ENCODE measurements at regions not wholly inside any gene's neighbourhood (a gene's known extent, or its start where the extent isn't known, plus 50 kb on each side); places are given as distances from the start of the nearest gene placed in this dataset.

- no peak overlapping the region for H3K27ac ChIP-seq (replicated peaks)
- no peak for DNase-seq (ENCODE audit: low read depth in 1 of 2, low spot score in 1 of 2)
- no peaks in the 10 kb centered on the region for H3K27me3 ChIP-seq (ENCODE audit: insufficient read depth, poor library complexity, severe bottlenecking)
- TF ChIP-seq GABPA (IDR thresholded peaks at IDR 0.05; ENCODE audit: low read depth) (no peak), SPI1 (IDR thresholded peaks at IDR 0.05; ENCODE audit: borderline replicate concordance, low read depth) (no peak), POLR2AphosphoS5 (IDR thresholded peaks at IDR 0.05; ENCODE audit: low read depth) (no peak), REST (IDR thresholded peaks at IDR 0.05; ENCODE audit: insufficient replicate concordance, low read depth) (no peak), CTCF (IDR thresholded peaks at IDR 0.05; ENCODE audit: insufficient read depth, low read length) (no peak)
- H3K4me3 ChIP-seq (replicated peaks; ENCODE audit: insufficient read depth, low read length), result no peak overlapping the region
These were observed 60.7 kb upstream of the CREB3L1 start for GRCh38 chr11:46216765-46217089.

GRCh38 chr11:46216019-46216764 is 61.3 kb upstream of the CREB3L1 start:
- DNase-seq (ENCODE audit: low read depth in 1 of 2, low spot score in 1 of 2), result no peak
- H3K27me3 ChIP-seq (ENCODE audit: insufficient read depth, poor library complexity, severe bottlenecking), result no peaks in the 10 kb centered on the region
- H3K27ac ChIP-seq (replicated peaks), result no peak overlapping the region
- H3K4me3 ChIP-seq (replicated peaks; ENCODE audit: insufficient read depth, low read length), result no peak overlapping the region
- TF ChIP-seq SPI1 (IDR thresholded peaks at IDR 0.05; ENCODE audit: borderline replicate concordance, low read depth), result no peak
- TF ChIP-seq REST (IDR thresholded peaks at IDR 0.05; ENCODE audit: insufficient replicate concordance, low read depth), result no peak
- no peak for TF ChIP-seq GABPA (IDR thresholded peaks at IDR 0.05; ENCODE audit: low read depth)
- TF ChIP-seq POLR2AphosphoS5 (IDR thresholded peaks at IDR 0.05; ENCODE audit: low read depth), result no peak
- no peak for TF ChIP-seq CTCF (IDR thresholded peaks at IDR 0.05; ENCODE audit: insufficient read depth, low read length)

- H3K27me3 ChIP-seq (ENCODE audit: insufficient read depth, poor library complexity, severe bottlenecking), result no peaks in the 10 kb centered on the region
- H3K4me3 ChIP-seq (replicated peaks; ENCODE audit: insufficient read depth, low read length), result no peak overlapping the region
- TF ChIP-seq POLR2AphosphoS5 (IDR thresholded peaks at IDR 0.05; ENCODE audit: low read depth) (no peak), REST (IDR thresholded peaks at IDR 0.05; ENCODE audit: insufficient replicate concordance, low read depth) (no peak), GABPA (IDR thresholded peaks at IDR 0.05; ENCODE audit: low read depth) (no peak), SPI1 (IDR thresholded peaks at IDR 0.05; ENCODE audit: borderline replicate concordance, low read depth) (no peak), CTCF (IDR thresholded peaks at IDR 0.05; ENCODE audit: insufficient read depth, low read length) (no peak)
- DNase-seq (ENCODE audit: low read depth in 1 of 2, low spot score in 1 of 2), result no peak
- no peak overlapping the region for H3K27ac ChIP-seq (replicated peaks)
These were observed 62.1 kb upstream of the CREB3L1 start for GRCh38 chr11:46215208-46215931.

Measured in HL-60 (cell line).